HG03097 (cell line): ENCODE measurements at regions not wholly inside any gene's neighbourhood (a gene's known extent, or its start where the extent isn't known, plus 50 kb on each side); places are given as distances from the start of the nearest gene placed in this dataset.

Experiments
- ATAC-seq: cut with Tn5 transposase; IDR thresholded peaks from one replicate; pipeline ENCODE4 v1.9.1; 2021; ENCODE audit not compliant: unreplicated experiment, low FRiP score

DNA sequence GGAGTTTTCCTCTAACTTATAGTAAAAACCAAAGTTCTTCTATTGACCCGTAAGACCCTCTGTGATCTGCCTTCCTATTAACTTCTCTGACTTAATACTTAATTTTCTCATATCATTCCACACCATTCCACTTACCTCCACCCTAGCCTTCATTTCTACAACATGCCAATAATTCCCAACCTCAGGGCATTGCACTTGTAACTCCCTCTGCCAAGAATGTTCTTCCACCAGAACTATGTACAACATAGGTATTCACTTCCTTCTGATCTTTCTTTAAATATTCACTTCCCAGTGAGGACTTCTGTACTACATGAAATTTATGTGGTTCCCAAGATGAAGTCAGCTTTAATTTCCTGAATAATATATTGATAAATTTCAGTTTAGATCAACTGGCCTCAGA lies 531.7 kb downstream of the LRFN5 start:
- no peak for ATAC-seq

DNA sequence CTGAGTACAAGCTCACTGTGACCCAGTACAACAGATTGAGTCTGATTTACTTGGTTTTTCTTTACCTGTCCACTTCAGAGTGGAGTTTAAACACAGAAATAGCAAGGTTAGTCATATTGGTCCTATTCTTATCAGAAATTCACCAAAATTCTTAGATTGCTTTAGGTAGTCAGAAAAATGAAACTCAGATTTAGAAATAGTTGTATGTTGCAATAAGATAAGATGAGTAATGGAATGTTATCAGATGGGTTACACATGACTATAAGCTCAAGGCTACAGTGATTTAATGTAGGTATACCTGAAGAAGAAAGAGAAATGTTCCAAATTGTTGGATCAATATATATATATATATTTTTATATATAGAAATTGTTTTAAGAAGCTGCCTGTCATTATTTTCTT lies 524.1 kb downstream of the LRFN5 start:
- ATAC-seq, result no peak

DNA sequence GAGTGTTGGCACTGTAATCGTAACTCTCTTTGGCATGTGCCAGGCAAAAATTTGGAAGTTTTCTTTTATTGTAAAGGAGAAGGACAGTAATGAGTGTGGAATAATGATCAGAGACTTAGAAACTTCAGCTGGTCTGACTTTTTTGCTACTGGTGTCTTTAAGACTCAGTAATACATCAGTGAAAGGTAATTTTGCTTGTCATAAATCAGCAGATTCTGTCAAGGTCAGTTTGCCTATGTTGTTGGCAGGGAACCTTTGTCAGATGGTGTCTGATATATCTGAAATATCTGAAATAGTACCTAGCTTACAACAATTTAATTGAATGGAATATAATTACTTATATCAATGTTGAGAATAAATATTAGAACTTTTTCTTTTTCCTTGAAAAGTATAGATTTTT lies 516.9 kb downstream of the LRFN5 start:
- ATAC-seq, result no peak

DNA sequence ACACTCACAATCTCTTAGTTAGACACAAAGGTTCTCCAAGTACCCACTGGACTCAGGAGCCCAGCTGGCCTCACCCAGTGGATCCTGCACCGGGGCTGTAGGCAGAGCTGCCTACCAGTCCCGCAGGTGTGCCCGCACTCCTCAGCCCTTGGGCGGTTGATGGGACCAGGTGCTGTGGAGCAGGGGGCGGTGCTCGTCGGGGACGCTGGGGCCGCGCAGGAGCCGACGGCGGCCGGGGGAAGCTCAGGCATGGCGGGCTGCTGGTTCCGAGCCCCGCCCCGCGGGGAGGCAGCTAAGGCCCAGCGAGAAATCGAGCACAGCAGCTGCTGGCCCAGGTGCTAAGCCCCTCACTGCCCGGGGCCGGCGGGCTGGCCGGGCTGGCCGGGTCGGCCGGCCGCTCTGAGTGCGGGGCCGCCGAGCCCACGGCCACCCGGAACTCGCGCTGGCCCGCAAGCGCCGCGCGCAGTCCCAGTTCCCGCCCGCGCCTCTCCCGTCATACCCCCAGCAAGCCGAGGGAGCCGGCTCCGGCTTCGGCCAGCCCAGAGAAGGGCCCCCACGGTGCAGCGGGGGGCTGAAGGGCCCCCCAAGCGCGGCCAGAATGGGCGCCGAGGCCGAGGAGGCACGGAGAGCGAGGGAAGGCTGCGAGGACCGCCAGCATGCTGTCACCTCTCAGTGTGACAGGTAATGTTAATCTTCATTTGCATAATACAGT lies 506.8 kb downstream of the LRFN5 start:
- no peak for ATAC-seq

DNA sequence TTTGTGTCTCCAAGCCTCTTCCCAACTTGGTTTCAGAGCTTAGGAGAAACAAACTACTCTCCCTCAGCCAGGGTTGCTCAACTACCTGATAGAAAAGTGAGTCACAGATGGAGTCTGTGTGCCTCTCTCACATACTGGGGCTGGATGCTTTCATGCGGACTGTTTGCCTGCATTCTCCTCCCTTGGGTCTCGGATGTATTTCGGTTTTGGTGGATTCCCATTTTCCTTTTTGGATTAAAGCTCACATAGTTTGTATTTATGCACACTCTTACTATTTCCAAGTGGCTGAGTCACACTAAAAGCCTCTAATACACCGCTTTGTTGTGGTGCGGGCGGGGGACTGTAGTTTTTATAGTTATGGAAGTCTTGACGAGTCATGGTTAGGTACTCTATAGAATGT lies 505.4 kb downstream of the LRFN5 start:
- ATAC-seq, result no peak

DNA sequence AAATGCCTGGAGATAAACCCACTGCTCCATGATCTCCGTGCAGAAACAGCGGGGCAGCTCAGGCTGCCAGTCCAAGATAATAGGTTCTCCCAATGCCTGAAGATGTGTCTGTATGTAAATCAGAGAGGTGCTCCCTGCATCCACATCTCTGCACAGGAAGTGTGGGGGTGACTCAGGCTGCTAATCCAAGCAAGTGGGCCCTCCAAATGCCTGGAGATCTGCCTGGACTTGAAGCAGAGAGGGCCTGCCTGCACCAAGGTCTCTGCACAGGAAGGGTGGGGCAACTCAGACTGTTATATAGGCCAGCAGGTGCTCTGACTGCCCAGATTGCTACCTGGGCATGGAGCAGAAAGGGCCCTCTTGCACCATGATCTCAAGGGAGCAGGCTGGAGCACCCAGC lies 504.7 kb downstream of the LRFN5 start:
- no peak for ATAC-seq

DNA sequence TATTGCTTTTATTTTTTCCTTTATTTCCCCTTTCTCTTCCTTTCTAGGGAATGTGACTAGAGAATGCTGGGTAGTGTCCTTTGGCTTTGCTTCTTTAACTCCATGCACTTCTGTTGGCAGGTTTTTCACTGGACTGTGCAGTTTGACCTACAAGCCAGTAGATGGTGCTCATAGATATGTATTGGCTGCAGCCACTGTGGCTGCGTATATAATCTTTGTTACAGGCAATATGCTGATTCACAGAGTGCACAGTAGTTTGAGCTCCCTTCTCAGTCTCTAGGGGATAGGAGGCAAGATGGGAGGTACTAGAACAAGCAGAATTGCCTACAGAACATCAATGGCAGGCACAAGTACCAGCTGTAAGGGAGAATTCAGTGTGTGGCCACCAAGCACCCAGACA lies 503.5 kb downstream of the LRFN5 start:
- ATAC-seq, result peak; percentile 59

DNA sequence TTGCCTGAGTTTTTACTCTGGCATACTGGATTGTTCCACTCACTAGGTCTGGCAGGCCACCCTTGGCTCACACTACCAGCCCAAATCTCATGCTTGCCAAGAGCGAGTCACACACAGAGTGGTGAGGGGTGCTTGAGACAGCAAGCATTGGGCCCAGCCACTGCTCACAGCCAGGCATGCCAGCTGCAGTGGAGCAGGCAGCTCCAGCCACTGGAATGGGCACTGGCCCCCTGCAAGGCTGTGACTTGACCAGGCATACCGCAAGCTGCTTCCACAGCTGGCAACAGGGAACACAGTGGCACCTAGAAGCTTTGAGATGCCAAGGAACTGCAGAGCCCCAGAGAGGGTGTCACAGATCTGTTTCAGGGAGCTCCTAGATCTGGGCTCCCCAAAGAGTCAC lies 488.5 kb downstream of the LRFN5 start:
- no peak for ATAC-seq

DNA sequence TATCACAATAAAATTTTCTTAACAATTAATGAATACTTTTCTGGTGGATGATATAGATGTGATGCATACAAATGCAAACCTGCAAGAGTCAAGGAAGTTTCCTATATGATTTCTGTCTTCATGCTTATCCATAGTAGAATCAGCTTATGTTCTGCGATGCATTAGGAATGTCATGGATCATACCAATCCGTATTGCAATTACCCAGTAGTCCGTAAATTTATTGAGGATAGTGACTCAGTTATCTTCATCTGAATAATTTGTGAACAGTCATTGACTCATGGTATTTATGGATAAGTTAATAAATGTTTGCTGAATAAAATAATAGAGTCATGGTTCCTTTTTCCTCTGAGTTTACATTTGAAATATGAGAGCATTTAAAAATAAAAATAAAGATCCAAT lies 483.4 kb downstream of the LRFN5 start:
- ATAC-seq, result no peak

DNA sequence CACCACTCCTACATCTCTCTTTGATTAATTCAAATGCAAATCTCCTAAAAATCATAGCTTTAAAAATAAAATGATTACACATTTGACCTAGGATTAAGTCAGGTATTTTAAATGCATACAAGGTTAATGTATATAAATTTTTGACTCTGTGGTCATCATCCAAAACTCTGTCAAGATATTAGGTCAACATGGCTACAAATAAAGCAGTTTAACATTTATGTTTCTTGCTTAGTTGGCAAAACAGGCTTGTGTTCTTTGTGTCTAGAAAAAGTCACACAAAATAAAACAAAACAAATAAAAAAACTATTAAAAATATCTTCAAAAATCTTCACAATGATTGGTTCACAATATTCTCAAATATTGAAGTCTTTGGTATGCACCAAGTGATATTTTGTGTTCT lies 473.2 kb downstream of the LRFN5 start:
- no peak for ATAC-seq

DNA sequence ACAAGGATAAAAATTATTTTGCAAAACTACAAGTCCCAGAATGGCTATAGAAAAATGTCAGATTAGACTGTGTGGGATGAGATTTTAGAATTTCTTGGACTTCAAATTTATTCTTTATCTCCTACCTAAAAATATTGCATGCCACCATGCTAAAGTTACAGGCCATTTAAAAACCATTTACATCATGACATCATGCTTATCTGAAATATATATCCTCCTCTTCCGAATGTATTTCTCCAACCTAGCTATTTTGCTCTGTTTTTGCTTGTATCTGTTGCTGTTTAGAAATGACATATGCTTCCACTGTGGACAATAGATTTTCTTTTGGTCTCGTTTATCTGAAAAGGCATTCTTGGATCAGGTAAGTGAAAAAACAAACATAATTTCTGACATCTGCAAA lies 471.7 kb downstream of the LRFN5 start:
- no peak for ATAC-seq

DNA sequence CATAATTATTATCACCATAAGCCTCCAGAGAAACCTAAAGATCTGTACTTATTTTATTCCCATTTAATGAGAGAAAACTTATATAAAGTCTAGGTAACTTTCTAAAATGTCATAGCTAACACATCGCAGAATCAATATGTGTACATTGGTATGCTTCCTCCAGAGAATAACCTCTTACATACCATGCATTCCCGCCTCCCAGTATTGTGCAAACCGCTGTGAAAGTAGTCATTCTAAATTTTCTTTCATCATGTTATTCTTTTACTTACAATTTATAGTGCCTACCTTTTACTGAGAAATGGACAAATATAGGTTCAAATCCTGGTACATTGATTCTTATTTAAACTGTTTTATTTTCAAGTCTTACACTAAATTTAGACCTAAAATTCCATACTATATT lies 463.4 kb downstream of the LRFN5 start:
- no peak for ATAC-seq

DNA sequence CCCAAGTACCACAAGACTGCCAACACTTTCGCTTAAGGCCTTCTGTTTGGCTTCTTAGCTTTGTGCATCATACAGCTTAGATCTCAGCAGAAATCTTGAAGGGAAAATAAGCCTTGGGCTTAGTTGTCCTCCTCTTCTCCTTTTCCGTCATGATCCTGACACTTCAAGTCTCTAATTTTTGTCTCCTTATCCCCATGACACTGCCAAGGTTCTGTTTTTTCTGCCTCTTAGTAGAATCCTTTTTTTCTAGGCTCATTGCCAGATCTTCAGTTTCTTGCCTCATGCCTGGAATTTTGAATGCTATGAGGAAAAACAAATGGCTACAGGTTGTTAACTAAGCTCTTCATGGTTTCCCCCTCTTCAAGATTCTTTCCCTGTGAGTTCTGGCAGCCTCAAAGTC lies 450.4 kb downstream of the LRFN5 start:
- ATAC-seq, result no peak

DNA sequence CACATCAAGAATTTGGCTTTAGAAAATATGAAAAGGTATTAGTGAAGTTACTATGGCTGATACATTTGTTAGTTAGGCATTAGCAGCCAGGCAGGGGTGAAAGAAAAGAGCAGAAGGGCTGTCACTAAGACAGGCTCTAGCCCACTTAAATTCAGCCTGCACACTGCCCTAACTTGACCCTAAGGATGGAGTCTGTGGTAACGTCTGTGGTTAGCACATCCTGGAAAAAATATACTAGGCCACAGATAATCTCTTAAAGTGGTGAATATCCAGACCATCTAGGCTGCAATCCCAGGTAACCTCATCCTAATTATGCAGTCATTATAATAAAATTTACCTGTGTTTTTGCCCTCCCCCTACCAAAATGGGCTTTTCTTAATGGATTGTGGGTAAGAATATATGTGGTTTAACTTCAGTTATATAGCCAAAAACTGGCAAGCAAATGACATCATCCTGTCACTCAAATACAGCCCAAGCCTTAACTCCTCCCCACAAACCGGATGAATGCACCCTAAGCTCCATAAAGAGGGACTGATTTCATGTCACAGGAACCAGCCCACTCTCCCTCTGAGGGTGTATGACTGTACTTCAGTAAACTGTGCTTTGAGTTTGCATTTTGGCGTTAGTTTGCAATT lies 440.9 kb downstream of the LRFN5 start:
- ATAC-seq, result no peak

DNA sequence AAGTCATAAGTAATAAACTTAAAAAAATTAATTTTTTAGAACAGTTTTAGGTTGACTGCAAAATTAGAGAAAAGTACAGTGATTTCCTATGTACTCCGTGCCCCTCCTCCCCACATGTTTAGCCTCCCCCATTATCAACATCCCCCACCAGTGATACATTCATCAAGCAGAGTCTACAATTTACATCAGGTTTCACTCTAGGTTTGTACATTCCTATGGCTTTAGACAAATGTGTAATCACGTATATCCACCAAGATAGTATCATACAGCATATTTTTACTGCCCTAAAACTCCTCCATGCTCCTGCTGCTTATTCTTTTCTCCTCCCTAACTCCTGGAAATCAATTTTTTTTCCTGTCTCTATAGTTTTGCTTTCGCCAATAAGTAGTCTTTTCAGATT lies 438.7 kb downstream of the LRFN5 start:
- ATAC-seq, result no peak

DNA sequence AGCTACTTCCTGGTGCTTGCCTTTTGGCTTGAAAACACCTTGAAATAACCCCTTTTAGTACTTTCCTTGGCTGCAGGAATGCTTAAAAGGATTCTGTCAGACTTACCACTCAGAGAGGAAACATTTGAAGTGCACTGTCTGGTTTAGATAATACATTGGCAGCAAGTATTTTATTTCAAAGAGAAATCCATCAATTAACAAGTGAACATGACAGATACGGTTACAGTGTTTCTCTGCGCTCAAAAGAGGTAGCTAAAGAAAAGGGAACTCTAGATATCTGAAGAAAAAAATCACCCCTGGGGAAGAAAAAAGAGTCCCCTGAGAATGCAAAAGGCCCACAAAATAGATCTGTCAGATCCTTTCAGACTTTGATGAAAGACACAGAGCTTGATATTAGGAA lies 421.9 kb downstream of the LRFN5 start:
- ATAC-seq, result no peak

DNA sequence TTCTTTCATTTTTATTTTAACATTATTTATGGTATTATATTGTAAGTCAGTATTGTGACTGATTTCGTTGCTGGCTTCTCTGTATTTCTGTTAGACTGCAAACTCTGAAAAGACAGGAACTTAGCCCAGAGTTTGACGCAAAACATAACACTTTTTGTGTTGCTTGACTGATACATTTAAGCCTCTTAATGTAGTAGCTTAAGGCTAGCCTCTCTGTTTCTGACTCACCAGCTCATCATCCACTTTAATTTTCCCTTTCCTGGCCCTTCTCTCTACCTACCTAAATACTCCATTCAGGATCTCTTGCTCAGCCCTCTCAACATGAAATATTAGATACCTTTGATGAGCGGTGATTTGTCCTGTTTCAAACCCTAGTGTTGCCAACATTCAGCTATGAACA lies 420.6 kb downstream of the LRFN5 start:
- no peak for ATAC-seq

DNA sequence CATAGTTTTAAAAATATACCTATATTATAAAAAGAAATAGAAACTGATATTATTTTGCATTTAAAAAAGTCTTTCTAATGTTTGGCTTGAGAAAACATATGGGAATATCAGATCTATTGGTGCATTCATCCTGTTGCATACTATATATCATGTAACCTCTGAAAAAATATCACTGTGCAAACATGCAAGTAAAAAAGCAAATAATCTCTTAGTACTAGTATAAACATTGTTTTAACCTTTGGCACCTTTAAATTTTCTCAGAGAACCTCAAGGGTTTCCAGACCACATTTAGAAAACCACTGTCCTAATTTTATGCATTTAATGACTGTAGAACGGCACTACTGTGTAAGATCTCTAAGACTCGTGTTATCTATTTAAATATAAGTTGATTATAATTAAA lies 416.8 kb downstream of the LRFN5 start:
- ATAC-seq, result no peak

DNA sequence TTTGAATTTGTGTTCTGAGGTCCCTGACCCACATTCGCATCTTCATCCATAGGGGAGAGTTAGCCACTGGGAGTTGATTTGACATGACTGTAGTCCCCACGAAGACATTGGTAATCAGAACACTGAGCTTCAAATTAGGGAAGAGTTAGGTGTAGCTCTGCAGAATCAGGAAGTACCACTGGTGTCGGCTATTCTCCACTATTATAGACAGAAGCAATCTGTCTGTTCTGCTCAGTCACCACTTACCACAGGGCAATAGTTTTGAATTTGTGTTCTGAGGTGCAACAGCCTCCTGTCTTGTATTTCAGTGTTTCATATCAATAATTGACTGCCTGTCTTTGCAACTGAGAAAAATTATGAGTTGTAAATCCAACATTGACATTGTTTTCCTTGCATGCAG lies 407.6 kb downstream of the LRFN5 start:
- no peak for ATAC-seq

DNA sequence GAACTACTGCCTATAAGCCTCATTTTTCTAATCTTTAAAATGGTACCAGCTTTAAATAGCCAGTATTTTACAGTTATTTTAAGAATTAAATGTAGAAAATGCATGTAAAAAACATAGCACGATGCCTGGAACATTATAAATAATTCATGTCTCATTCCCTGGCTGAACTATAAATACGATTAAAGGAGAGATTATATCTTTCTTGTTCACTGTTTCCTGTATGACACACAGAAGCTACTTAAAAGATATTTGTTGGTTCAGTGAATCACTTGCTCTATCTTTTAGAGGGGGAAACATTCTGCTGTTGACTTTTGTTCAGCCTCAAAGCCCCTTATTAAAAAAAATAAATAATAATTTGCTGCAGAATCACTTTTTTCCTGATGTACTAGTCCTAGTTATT lies 406.9 kb downstream of the LRFN5 start:
- ATAC-seq, result no peak

DNA sequence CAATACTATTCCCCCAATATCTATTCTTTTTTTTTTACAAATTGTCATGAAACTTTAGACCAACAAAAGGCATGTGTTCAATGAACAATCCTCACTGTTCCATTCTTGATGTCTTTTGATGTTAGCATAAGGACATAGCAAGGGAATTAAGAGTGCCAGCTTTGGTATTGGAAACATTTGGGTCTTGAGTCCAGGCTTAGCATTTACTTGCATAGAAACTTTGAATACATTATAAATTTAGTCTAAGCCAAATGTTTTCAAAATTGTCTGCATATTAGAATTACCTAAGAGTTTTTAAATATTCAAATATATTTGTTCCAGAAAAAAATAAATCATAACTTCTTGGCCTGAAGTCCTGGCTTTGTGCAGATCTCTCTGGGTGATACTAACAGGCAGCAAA lies 406.5 kb downstream of the LRFN5 start:
- ATAC-seq, result no peak

DNA sequence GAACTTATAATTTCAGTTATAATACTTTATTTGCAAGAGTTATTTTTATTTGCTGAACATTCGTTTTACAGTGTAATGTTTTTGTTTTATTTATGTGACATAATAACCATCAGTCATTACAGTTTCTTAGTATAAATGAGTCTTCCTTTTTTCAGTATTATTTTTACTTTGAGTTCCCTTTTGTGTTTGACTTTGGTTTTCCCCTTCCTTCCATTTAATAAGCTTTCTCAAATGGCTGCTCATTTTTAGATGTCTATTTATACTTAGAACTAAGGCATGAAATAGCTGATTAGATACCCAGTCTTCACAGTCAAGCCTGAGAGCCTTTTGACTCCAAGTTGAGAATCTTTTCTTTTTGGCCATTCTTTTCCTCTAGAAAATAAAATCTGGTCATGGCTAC lies 404.5 kb downstream of the LRFN5 start:
- no peak for ATAC-seq

DNA sequence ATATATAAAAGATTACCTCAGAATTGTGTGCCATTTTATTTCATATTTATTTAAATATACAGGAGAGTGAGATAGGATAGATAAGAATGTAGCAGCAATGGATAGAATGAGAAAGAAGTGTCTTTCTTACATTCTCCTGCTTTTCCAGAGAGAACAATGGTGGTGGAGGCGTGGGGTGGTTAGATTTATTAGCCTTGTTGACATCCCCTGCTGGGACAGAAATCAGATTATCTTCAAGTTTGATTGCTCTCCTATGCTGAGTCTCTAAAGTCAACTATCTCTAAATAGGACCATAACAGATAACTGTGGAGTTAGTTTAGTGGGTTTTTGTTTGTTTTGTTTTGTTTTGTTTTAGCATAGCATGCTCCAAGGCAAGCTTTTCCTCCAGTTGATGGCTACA lies 397.6 kb downstream of the LRFN5 start:
- no peak for ATAC-seq
